Tibial nerve (tissue), 3 donors: ENCODE measurements at regions not wholly inside any gene's neighbourhood (a gene's known extent, or its start where the extent isn't known, plus 50 kb on each side); places are given as distances from the start of the nearest gene placed in this dataset.

Source experiments
- CTCF ChIP-seq, 5 experiments: fragments of 200-600 bp in 3 of 5; fragments of 450-650 bp in 2 of 5; sonication (generic) in 3 of 5; IDR thresholded peaks; one replicate each; pipeline ENCODE4 v1.5.1; 2016 to 2019; ENCODE audit warnings: antibody characterized with exemption in 5 of 5, mild to moderate bottlenecking in 3 of 5, moderate library complexity in 2 of 5
- POLR2A ChIP-seq, 2 donors: fragments of 450-650 bp; IDR thresholded peaks; one replicate each; pipeline ENCODE4 v1.6.1; 2017; ENCODE audit warnings: antibody characterized with exemption in 2 of 2, mild to moderate bottlenecking in 2 of 2, moderate library complexity in 2 of 2

GRCh38 chr15:26109203-26109602, 246.1 kb upstream of the ATP10A start:
- TF ChIP-seq POLR2A (IDR thresholded peaks at IDR 0.05): no peak
- TF ChIP-seq CTCF (IDR thresholded peaks at IDR 0.05): no peak
